ENCODE measurements at regions not wholly inside any gene's neighbourhood (a gene's known extent, or its start where the extent isn't known, plus 50 kb on each side); places are given as distances from the start of the nearest gene placed in this dataset.

GRCh38 chr4:11230866-11231265 is 197.8 kb downstream of the HS3ST1 start:
- no peak for DNase-seq
- peaks cover 3% of the 10 kb centered on the region for H3K9me3 Mint-ChIP-seq
- no peak overlapping the region for H3K4me3 Mint-ChIP-seq
- H3K27me3 Mint-ChIP-seq: peaks cover 3% of the 10 kb centered on the region
- no peaks in the 10 kb centered on the region for H3K4me1 Mint-ChIP-seq
- no peaks in the 10 kb centered on the region for H3K36me3 Mint-ChIP-seq
- H3K27ac Mint-ChIP-seq: no peak overlapping the region

- Mint-ChIP-seq H3K9me3 (no peaks in the 10 kb centered on the region), H3K4me1 (no peaks in the 10 kb centered on the region), H3K4me3 (no peak overlapping the region), H3K27ac (no peak overlapping the region), H3K36me3 (no peaks in the 10 kb centered on the region), H3K27me3 (peaks cover 8% of the 10 kb centered on the region)
- DNase-seq: no peak
Observed at GRCh38 chr4:11228530-11228929, 200.2 kb downstream of the HS3ST1 start.

- peaks cover 5% of the 10 kb centered on the region for H3K27me3 Mint-ChIP-seq
- H3K4me1 Mint-ChIP-seq: no peaks in the 10 kb centered on the region
- no peaks in the 10 kb centered on the region for H3K9me3 Mint-ChIP-seq
- H3K4me3 Mint-ChIP-seq: no peak overlapping the region
- H3K36me3 Mint-ChIP-seq: no peaks in the 10 kb centered on the region
- no peak for DNase-seq
- H3K27ac Mint-ChIP-seq: no peak overlapping the region
Observed at GRCh38 chr4:11223311-11223710, 205.4 kb downstream of the HS3ST1 start.

DNA sequence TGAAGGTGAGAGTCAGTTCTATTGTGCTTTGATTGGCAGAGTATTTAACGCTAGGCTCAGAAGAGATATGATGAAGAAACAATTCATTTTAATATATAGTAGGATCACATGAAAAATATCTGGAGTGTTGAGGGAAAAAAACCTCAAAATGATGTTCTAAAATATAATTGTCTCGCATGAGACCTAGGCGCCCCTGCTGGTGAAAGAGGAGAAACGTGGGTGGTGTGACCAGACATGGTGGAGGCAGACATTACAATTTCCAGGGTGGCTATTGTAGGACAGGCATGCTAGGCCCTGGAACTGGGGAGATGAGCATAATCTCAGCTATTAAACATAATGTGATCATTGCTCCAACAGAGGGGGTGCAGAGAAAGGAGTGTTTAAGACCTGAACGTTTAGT is 210.0 kb downstream of the HS3ST1 start:
- no peak for DNase-seq
- Mint-ChIP-seq H3K4me1 (no peaks in the 10 kb centered on the region), H3K36me3 (no peaks in the 10 kb centered on the region), H3K4me3 (no peak overlapping the region), H3K27ac (no peak overlapping the region), H3K27me3 (no peaks in the 10 kb centered on the region), H3K9me3 (no peaks in the 10 kb centered on the region)

DNA sequence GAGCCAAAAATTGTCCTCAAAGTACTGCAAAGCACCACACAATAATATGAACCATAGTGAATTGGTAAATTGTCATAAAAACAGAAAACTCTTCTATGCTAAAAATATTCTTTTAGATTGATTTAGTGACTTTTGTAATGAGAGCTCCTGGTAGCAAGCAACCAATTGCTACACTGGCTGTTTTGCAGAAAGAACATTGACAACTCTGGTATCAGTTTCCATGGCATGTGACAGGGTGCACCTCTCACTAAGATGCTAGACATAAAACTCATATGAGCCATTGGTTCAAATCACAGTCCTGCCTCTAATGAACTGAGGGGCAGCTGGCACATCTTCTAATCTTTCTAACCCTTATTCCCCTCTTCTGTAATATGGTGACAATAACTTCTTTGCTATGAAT is 212.2 kb downstream of the HS3ST1 start:
- Mint-ChIP-seq H3K4me3 (no peak overlapping the region), H3K4me1 (no peaks in the 10 kb centered on the region), H3K9me3 (no peaks in the 10 kb centered on the region), H3K36me3 (no peaks in the 10 kb centered on the region), H3K27ac (no peak overlapping the region), H3K27me3 (no peaks in the 10 kb centered on the region)
- no peak for DNase-seq

GRCh38 chr4:11214281-11214680 is 214.4 kb downstream of the HS3ST1 start:
- no peaks in the 10 kb centered on the region for H3K27me3 Mint-ChIP-seq
- no peaks in the 10 kb centered on the region for H3K36me3 Mint-ChIP-seq
- no peak for DNase-seq
- H3K27ac Mint-ChIP-seq: no peak overlapping the region
- H3K4me3 Mint-ChIP-seq: no peak overlapping the region
- H3K9me3 Mint-ChIP-seq: no peaks in the 10 kb centered on the region
- H3K4me1 Mint-ChIP-seq: no peaks in the 10 kb centered on the region

- no peak for DNase-seq
- Mint-ChIP-seq H3K27ac (no peak overlapping the region), H3K36me3 (no peaks in the 10 kb centered on the region), H3K4me1 (no peaks in the 10 kb centered on the region), H3K9me3 (peaks cover 9% of the 10 kb centered on the region), H3K27me3 (no peaks in the 10 kb centered on the region), H3K4me3 (no peak overlapping the region)
Observed at GRCh38 chr4:11209826-11210225, 218.9 kb downstream of the HS3ST1 start.

DNA sequence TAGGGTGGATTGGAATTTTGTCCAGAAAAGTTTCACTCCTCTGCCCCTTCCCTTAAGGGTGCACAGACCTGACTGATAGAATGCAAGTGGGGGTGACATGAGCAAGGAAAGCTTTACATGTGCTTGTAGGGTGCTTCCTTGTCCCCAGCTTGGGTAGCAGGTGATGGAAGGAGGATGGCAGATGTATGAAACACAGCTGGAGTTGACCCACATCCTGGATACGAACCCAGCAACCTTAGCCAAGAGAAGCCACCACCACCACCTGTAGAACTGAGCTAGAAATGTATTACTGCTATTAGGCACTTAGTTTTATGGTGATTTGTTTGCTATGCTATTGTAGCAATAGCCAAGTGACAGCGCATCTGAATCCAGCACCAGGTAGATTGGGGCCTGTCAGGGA is 227.4 kb downstream of the HS3ST1 start:
- no peak for DNase-seq
- Mint-ChIP-seq H3K36me3 (no peaks in the 10 kb centered on the region), H3K27ac (no peak overlapping the region), H3K27me3 (no peaks in the 10 kb centered on the region), H3K4me3 (no peak overlapping the region), H3K4me1 (no peaks in the 10 kb centered on the region), H3K9me3 (no peaks in the 10 kb centered on the region)

- no peaks in the 10 kb centered on the region for H3K9me3 Mint-ChIP-seq
- no peaks in the 10 kb centered on the region for H3K4me1 Mint-ChIP-seq
- H3K27me3 Mint-ChIP-seq: no peaks in the 10 kb centered on the region
- no peak for DNase-seq
- no peak overlapping the region for H3K4me3 Mint-ChIP-seq
- no peak overlapping the region for H3K27ac Mint-ChIP-seq
- H3K36me3 Mint-ChIP-seq: no peaks in the 10 kb centered on the region
Observed at GRCh38 chr4:11198516-11199305, 230.0 kb downstream of the HS3ST1 start.

DNA sequence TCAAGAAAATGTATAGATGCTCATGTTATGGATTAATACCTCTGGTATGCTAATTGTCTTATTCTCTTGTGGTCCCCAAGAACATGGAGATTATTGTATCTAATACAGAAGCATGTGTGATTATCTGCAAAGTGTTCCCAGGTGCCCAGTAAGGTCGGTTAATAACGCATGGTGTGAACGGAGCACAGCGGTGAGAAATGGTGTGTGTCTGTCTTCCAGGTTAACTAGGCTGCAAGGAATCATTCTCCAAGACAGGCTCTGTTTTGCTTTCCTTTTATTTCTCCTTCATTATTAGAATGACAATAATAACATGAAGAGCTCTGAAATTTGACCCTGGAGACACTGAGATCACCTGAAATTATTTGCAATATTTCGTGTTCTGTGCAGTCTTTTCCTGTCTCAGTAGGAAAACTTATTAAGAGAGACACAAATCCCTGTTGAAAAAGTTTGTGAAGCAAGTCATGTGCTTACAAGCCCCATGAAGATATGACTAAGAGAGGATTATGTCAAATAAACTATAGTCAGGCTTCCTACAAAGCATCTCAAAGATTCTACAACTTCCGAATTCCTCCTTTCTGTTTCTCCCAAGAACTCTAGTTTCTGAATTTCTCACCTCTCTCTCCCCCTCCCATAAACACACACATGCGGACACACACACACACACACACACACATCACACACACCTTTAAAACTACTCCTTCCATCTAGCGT is 230.9 kb downstream of the HS3ST1 start:
- Mint-ChIP-seq H3K36me3 (no peaks in the 10 kb centered on the region), H3K27me3 (peaks cover under 1% of the 10 kb centered on the region), H3K27ac (no peak overlapping the region), H3K4me3 (no peak overlapping the region), H3K9me3 (no peaks in the 10 kb centered on the region), H3K4me1 (no peaks in the 10 kb centered on the region)
- no peak for DNase-seq

DNA sequence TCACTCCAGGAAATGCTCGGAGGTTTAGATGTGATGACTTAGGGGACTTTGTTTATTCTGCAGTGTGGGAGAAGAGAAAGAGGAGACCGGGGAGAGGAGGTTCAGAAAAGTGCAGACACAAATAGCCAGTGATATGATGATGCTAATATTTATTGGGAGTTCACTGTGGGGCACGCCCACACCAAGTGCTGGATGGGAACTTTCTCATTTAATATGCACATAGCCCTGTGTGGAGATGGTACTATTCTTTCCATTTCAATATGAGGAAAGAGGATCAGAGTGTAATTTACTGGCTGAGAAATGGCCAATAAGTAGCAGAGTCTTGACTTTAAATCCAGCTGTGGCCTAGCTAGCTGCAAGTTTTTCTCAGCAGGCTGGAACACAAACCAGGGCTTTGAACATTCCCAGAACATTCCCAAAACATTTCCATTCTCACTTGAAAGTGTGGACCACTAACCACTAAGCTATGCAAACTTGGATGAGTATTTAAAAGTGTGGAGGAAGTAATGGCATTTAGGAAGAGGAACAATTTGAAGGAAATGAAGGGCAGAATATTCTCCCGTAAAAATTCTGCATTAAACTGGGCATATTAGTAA is 231.7 kb downstream of the HS3ST1 start:
- Mint-ChIP-seq H3K27me3 (peaks cover 5% of the 10 kb centered on the region), H3K9me3 (no peaks in the 10 kb centered on the region), H3K27ac (no peak overlapping the region), H3K4me3 (no peak overlapping the region), H3K4me1 (no peaks in the 10 kb centered on the region), H3K36me3 (no peaks in the 10 kb centered on the region)
- no peak for DNase-seq

GRCh38 chr4:11194431-11194830 is 234.3 kb downstream of the HS3ST1 start:
- no peaks in the 10 kb centered on the region for H3K9me3 Mint-ChIP-seq

GRCh38 chr4:11189756-11190155 is 238.9 kb downstream of the HS3ST1 start:
- Mint-ChIP-seq H3K27ac (no peak overlapping the region), H3K9me3 (no peaks in the 10 kb centered on the region), H3K4me1 (peaks cover 2% of the 10 kb centered on the region), H3K4me3 (no peak overlapping the region), H3K27me3 (peaks cover 9% of the 10 kb centered on the region), H3K36me3 (no peaks in the 10 kb centered on the region)
- DNase-seq: no peak

More at GRCh38 chr4:11194431-11194830, 234.3 kb downstream of the HS3ST1 start:
- no peaks in the 10 kb centered on the region for H3K36me3 Mint-ChIP-seq
- no peak overlapping the region for H3K4me3 Mint-ChIP-seq
- H3K27me3 Mint-ChIP-seq: peaks cover 9% of the 10 kb centered on the region
- peaks cover 2% of the 10 kb centered on the region for H3K4me1 Mint-ChIP-seq
- no peak overlapping the region for H3K27ac Mint-ChIP-seq
- DNase-seq: no peak

- Mint-ChIP-seq H3K4me3 (no peak overlapping the region), H3K36me3 (no peaks in the 10 kb centered on the region), H3K9me3 (no peaks in the 10 kb centered on the region), H3K27me3 (peaks cover 4% of the 10 kb centered on the region), H3K4me1 (no peaks in the 10 kb centered on the region), H3K27ac (no peak overlapping the region)
- DNase-seq: no peak
Observed at GRCh38 chr4:11183356-11183740, 245.3 kb downstream of the HS3ST1 start.

DNA sequence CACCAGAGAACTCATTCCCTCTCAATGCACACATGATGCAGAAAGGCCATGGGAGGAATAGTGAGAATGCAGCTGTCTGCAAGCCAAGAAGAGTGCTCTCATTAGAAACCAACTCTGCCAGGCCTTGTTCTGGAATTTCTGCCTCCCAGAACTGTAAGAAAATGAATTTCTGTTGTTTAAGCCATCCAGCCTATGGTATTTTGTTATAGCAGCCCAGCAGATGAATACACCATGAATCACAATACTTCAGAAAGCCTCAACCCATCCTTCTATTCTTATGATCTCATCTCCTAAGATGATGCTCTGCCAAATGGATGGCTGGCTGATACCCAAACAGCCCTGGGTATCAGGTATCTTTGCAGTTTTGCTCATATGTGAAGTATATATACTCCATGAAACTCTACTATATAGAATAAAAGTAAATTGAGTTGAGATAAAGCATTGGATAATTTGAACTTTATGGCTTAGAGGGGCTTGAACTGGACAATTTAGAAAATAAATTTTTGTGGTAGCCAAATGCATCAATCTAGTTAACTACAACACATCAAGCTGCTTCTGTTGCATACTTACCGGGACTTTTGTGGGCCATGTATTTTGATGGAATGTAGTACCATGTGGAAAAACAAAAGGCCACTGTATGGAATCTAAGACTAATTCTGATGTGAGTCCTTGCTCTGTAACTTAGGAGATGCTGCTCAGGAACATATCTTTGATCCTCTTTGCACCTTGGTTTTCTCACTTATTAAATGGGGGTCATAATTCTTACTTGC is 245.9 kb downstream of the HS3ST1 start:
- Mint-ChIP-seq H3K4me1 (no peaks in the 10 kb centered on the region), H3K36me3 (no peaks in the 10 kb centered on the region), H3K27ac (no peak overlapping the region), H3K9me3 (no peaks in the 10 kb centered on the region), H3K4me3 (no peak overlapping the region), H3K27me3 (peaks cover 4% of the 10 kb centered on the region)
- no peak for DNase-seq
